ENCODE measurements at regions not wholly inside any gene's neighbourhood (a gene's known extent, or its start where the extent isn't known, plus 50 kb on each side); places are given as distances from the start of the nearest gene placed in this dataset.

- Mint-ChIP-seq H3K4me3 (ENCODE audit: low read depth, unreplicated experiment) (no peak overlapping the region), H3K27me3 (ENCODE audit: unreplicated experiment) (no peaks in the 10 kb centered on the region), H3K27ac (ENCODE audit: unreplicated experiment) (no peak overlapping the region), H3K36me3 (ENCODE audit: insufficient read depth, unreplicated experiment) (no peaks in the 10 kb centered on the region), H3K4me1 (ENCODE audit: low read depth, unreplicated experiment) (no peaks in the 10 kb centered on the region), H3K9me3 (ENCODE audit: low read depth, unreplicated experiment) (peaks cover 9% of the 10 kb centered on the region)
- DNase-seq, result no peak
- CTCF ChIA-PET, result no interaction called here
- intact Hi-C loops (cut with micrococcal nuclease; ENCODE audit: unreplicated experiment), result no loop called here
- BruUV-seq (replicated peaks), result no TSS peak
- TF ChIP-seq CTCF (IDR thresholded peaks at IDR 0.05; ENCODE audit: unreplicated experiment), result no peak
Observed at GRCh38 chr7:106397994-106398393, 113.2 kb upstream of the NAMPT start.

- H3K27ac Mint-ChIP-seq (ENCODE audit: unreplicated experiment), result no peak overlapping the region
- no peaks in the 10 kb centered on the region for H3K27me3 Mint-ChIP-seq (ENCODE audit: unreplicated experiment)
- BruUV-seq (replicated peaks), result no TSS peak
- CTCF ChIA-PET, result no interaction called here
- intact Hi-C loops (cut with micrococcal nuclease; ENCODE audit: unreplicated experiment), result no loop called here
- TF ChIP-seq CTCF (IDR thresholded peaks at IDR 0.05; ENCODE audit: unreplicated experiment), result no peak
- H3K4me1 Mint-ChIP-seq (ENCODE audit: low read depth, unreplicated experiment), result no peaks in the 10 kb centered on the region
- DNase-seq, result no peak
- H3K4me3 Mint-ChIP-seq (ENCODE audit: low read depth, unreplicated experiment), result no peak overlapping the region
- no peaks in the 10 kb centered on the region for H3K36me3 Mint-ChIP-seq (ENCODE audit: insufficient read depth, unreplicated experiment)
- peaks cover 9% of the 10 kb centered on the region for H3K9me3 Mint-ChIP-seq (ENCODE audit: low read depth, unreplicated experiment)
Observed at GRCh38 chr7:106394526-106394925, 109.7 kb upstream of the NAMPT start.

GRCh38 chr7:106393564-106394251 lies 108.9 kb upstream of the NAMPT start:
- no peak overlapping the region for H3K4me3 Mint-ChIP-seq (ENCODE audit: low read depth, unreplicated experiment)
- intact Hi-C loops (cut with micrococcal nuclease; ENCODE audit: unreplicated experiment), result no loop called here
- no peak for DNase-seq
- no peaks in the 10 kb centered on the region for H3K36me3 Mint-ChIP-seq (ENCODE audit: insufficient read depth, unreplicated experiment)
- no peaks in the 10 kb centered on the region for H3K27me3 Mint-ChIP-seq (ENCODE audit: unreplicated experiment)
- TF ChIP-seq CTCF (IDR thresholded peaks at IDR 0.05; ENCODE audit: unreplicated experiment), result no peak
- CTCF ChIA-PET, result no interaction called here
- H3K4me1 Mint-ChIP-seq (ENCODE audit: low read depth, unreplicated experiment), result no peaks in the 10 kb centered on the region
- no peak overlapping the region for H3K27ac Mint-ChIP-seq (ENCODE audit: unreplicated experiment)
- BruUV-seq (replicated peaks), result no TSS peak
- peaks cover 9% of the 10 kb centered on the region for H3K9me3 Mint-ChIP-seq (ENCODE audit: low read depth, unreplicated experiment)

- Mint-ChIP-seq H3K27ac (ENCODE audit: unreplicated experiment) (no peak overlapping the region), H3K4me1 (ENCODE audit: low read depth, unreplicated experiment) (no peaks in the 10 kb centered on the region), H3K27me3 (ENCODE audit: unreplicated experiment) (no peaks in the 10 kb centered on the region), H3K9me3 (ENCODE audit: low read depth, unreplicated experiment) (peaks cover 9% of the 10 kb centered on the region), H3K36me3 (ENCODE audit: insufficient read depth, unreplicated experiment) (no peaks in the 10 kb centered on the region), H3K4me3 (ENCODE audit: low read depth, unreplicated experiment) (no peak overlapping the region)
- no peak for TF ChIP-seq CTCF (IDR thresholded peaks at IDR 0.05; ENCODE audit: unreplicated experiment)
- DNase-seq, result no peak
- CTCF ChIA-PET, result no interaction called here
- BruUV-seq (replicated peaks), result no TSS peak
- intact Hi-C loops (cut with micrococcal nuclease; ENCODE audit: unreplicated experiment), result no loop called here
Observed at GRCh38 chr7:106392590-106392989, 107.8 kb upstream of the NAMPT start.

Data from Calu3 (cell line).